ENCODE measurements at regions not wholly inside any gene's neighbourhood (a gene's known extent, or its start where the extent isn't known, plus 50 kb on each side); places are given as distances from the start of the nearest gene placed in this dataset.
"Not testable (repeated sequence)": the region's sequence is repeated elsewhere in the genome, so short reads cannot be mapped to it uniquely, and the experiment has no call there.

- DNase-seq (ENCODE audit: insufficient read length, low spot score) = no peak
- no peak for TF ChIP-seq CTCF (IDR thresholded peaks at IDR 0.05; ENCODE audit: insufficient read depth, missing control alignments)
- no peak for FAIRE-seq
These were observed 422.8 kb upstream of the TBL1XR1 start for GRCh38 chr3:177620073-177620472.

- DNase-seq (ENCODE audit: insufficient read length, low spot score) (no peak), FAIRE-seq (no peak)
- no peak for TF ChIP-seq CTCF (IDR thresholded peaks at IDR 0.05; ENCODE audit: insufficient read depth, missing control alignments)
These were observed 425.2 kb upstream of the TBL1XR1 start for GRCh38 chr3:177622520-177622919.

GRCh38 chr3:177622982-177623617 is 425.8 kb upstream of the TBL1XR1 start:
- DNase-seq (ENCODE audit: insufficient read length, low spot score) (no peak), FAIRE-seq (no peak)

GRCh38 chr3:177624528-177625495 is 427.5 kb upstream of the TBL1XR1 start:
- no peak for TF ChIP-seq CTCF (IDR thresholded peaks at IDR 0.05; ENCODE audit: insufficient read depth, missing control alignments)
- DNase-seq (ENCODE audit: insufficient read length, low spot score) (no peak), FAIRE-seq (no peak)

More at GRCh38 chr3:177622982-177623617, 425.8 kb upstream of the TBL1XR1 start:
- TF ChIP-seq CTCF (IDR thresholded peaks at IDR 0.05; ENCODE audit: insufficient read depth, missing control alignments) = no peak

- TF ChIP-seq CTCF (IDR thresholded peaks at IDR 0.05; ENCODE audit: insufficient read depth, missing control alignments) = no peak
- FAIRE-seq (no peak), DNase-seq (ENCODE audit: insufficient read length, low spot score) (no peak)
These were observed 428.8 kb upstream of the TBL1XR1 start for GRCh38 chr3:177626045-177626444.

GRCh38 chr3:177628095-177628719 is 430.9 kb upstream of the TBL1XR1 start:
- not testable (repeated sequence) for DNase-seq (ENCODE audit: insufficient read length, low spot score); FAIRE-seq

- no peak for TF ChIP-seq CTCF (IDR thresholded peaks at IDR 0.05; ENCODE audit: insufficient read depth, missing control alignments)
- FAIRE-seq (no peak), DNase-seq (ENCODE audit: insufficient read length, low spot score) (no peak)
These were observed 432.0 kb upstream of the TBL1XR1 start for GRCh38 chr3:177629276-177629675.
